GM21786 (cell line): ENCODE measurements at regions not wholly inside any gene's neighbourhood (a gene's known extent, or its start where the extent isn't known, plus 50 kb on each side); places are given as distances from the start of the nearest gene placed in this dataset.

Experiments
- ATAC-seq: cut with Tn5 transposase; IDR thresholded peaks from one replicate; pipeline ENCODE4 v1.9.1; 2021; ENCODE audit not compliant: unreplicated experiment

DNA sequence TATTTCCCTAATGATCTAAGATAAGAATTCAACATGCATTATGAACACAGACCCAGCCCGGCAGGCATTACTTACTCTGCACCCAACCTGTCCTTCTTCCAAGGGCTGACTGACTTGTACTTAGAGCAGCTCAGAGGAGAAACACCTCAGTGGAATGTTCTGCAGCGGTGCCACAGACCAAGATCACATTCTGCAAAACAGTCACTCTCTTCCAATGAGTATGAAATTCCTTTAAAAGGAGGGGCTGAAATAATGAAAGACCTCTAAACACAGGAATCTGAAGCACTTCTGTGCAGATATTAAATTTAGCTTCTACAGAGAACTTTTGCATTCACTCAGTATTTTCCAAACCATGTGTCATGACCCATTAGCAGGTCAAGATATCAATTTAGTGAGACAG, 172.9 kb downstream of the ZDHHC21 start:
- ATAC-seq, result no peak

DNA sequence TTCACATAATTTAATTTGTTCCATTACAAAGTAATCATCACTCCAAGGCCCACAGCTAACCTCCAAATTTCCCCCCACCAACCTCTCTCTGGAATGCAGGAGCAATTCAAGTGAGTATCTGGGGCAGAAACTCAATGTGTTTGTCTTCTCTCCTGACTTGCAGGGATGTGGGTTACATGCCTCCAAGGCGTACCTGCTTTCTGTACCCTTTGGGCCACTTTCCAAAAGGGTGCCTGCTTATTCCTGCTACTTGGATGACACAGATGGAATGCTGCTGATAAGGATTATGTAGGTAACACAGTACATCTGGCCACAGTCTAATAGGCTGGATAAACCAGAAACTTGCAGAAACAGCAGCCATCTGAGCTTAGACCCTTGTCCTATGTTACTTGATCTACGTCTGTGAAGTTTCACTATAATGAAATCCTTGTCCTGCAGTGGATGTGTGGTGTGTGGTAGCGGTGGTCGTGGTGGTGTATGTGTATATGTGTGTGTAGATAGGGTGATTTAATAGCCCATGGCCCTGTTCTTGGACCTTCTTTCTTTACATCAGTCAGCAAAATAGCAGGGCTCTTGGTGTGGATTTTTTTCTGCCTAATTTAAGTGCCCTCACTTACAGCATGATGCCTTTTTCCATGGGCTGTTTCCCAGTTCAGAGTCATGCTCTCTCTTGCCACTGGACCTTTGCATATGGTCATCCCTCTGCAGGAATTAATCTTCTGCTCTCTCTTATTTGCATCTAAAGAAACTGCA, 175.9 kb downstream of the ZDHHC21 start:
- no peak for ATAC-seq

DNA sequence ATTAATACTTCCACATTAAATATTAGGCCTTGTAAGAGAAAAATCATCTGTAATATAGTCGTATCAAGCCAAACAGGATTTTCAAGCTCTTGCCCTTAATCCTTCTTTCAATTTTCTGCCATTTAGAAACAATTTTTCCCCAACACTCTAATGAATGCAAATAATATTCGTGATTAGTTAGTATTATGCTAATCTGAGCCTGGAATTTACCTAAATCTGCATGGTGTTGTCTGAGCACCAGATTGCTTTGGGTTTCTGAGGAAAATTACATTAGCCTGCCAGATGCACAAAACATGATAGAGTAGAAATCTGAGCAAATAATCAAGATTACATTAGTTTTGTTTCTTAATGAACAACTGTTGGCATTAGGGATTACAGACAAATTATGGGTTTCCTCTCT, 176.6 kb downstream of the ZDHHC21 start:
- no peak for ATAC-seq

DNA sequence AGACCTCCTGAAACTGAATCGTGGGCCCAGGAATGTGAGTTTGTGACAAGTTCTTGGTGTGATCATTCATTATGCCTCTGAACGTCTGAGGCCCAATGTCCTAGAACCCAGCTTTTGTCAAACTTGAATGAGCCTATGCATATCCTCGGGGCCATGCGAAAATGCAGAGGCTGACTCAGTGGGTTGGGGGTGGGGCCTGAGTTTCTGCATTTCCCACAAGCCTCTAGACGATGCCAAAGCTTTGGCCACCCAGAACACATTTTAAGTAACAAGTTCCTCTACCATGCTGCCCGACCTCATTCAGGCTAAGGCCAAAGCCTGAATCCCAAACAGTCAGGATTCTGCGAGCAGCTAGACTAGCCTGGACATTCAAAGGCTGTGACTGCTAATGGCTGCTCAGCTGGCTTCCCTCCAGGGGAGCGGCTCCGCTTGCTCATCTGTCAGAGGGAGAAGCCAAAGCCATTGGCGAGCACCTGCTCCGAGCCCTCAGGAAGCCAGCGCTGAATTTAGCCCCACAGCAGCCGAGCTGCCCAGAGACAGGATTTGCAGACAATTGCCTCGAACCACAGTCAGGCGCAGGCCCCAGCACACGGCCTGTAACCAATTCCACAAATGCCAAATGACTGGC, 177.5 kb downstream of the ZDHHC21 start:
- ATAC-seq, result no peak

DNA sequence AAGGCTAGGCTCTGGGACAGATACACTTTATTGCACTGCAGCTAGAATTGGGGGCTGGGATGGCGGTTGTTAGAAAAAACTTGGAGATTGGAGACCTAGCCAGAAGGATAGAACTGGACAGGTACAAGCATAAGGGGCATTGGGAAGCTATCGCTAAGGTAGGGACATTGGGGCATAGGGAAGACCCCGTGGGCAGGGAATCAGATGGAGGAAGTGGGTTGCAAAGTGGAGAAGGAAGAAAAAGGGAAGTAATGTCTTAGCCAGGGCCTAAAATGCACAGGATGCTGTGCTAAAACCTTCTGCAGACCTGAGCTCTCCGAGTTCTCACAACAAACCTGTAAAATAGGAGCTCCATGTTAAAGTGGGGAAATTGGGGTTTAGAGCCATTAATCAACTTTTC, 178.2 kb downstream of the ZDHHC21 start:
- ATAC-seq, result no peak

DNA sequence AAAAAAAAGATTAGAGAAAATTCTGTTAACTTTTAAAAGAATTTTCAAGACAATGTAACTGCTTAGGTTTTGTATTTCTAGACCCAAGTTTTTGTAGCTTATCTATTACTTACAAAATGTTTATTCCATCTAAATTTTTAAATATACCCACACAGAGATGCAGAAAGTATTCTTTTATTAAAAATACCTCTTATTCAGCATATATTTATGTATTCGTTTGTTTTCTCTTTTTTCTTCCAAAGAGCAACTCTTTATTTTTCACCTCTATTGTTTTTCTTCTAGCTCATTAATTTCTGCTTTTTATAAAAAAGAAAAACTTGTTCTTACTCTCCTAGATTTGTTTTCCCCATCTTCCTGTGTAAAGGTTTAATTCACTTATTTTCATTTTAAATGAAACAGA, 180.3 kb downstream of the ZDHHC21 start:
- no peak for ATAC-seq

DNA sequence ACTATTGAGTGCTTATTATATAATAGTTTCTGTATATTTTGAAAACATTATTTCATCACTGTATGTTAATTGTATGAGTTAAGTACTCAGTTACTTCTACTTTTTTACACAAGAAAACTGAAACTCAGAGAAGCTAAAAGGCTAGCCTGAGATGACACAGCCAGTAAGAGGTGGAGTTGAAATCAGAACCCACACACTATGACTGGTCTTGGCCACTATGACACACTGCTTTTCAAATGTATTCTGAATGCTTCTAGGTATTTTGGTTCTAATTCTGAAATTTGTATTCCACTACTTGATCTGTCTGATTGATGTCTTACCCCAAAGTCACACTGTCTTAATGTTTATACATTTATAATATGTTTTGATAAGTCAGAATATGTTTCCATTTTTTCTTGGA, 181.8 kb downstream of the ZDHHC21 start:
- ATAC-seq, result peak; percentile 50

DNA sequence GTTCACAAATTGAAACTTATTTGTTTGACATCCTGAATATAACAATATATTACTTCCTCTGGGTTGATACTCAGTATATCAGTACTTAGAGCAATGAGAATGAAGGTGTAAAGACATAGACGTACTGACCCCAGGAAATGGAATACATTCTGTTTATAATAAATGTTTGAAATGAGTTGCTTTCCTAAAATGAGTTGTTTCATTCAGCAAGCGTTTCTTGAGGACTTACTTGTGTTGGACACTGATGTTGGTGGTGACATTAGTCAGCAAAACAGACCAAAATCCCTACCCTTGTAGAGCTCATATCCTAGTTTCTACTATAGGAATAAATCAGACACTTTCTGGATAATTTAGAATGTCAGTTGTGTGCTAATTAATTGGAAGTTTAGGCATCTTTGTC, 184.3 kb downstream of the ZDHHC21 start:
- ATAC-seq, result no peak

DNA sequence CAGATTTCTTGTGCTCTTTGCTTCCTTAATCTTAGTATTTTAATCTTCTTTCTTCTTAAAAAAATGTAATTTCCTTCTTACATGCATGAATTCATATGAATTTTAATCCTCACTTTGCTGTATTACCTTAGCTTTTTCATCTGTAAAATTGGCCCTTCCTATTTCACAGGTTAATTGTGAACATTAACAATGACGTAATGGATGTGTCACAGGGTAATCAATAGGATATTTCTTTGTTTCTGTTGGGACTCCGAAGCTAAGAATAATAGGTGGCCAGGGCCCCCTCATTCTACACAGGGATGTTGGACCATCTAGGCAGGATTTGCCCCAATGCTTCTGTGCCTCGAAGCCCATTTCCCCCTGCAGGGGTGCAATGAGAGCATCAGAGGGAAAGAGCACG, 187.4 kb upstream of the NFIB start:
- ATAC-seq, result no peak

DNA sequence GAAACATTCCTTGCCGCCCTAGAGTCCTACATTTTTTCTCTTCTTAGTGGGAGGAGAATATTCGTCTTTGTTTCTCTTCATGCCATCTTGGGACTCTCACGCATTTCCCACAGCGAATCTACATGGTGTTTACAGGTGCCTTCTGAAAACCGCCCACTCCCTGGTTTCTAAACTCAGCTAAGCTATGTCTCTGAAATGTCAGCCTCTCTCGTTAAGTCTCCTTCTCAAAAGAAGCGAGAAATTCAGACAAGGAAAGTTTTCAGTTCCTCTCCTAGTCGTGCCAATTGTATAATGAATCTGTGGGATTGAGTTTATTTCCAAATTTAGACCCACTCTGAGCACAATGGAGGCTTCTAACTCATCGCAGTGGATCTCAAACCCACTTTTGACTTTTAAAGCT, 186.8 kb upstream of the NFIB start:
- no peak for ATAC-seq

DNA sequence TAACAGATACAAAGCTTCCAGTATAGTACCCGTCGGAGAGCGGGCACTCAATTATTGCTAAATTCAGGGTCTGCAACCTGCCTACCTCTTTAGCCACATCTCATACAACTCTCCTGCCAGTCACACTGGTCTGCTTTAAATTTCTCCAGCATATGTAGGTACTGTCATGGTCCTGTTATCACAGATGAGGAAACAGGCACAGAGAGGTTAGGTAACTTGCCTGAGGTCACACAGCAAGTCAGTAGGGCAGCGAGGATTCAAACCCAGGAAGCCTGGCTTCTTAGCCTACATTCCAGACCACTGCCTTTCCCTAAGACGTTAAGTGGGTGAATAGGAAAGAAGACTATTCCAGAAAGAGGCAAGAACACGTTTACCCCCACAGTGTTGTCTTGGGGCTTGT, 186.0 kb upstream of the NFIB start:
- ATAC-seq, result no peak

DNA sequence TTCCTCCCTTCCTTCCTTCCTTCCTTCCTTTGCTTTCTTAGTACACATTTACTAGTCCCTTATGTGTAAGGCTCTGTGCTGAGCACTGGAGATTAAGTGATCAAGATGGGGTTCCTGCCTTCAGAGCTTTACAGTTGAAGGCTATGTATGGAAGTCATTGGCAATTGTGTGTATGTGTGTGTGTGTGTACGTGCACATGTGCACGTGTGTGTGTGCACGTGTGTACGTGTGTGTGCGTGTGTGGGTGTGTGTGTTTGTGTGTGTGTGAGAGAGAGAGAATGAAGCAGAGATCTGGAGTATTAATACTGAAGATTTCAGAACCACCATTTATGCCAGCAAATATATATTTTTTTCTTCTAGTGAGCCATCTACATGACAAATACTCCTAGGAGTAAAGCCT, 184.9 kb upstream of the NFIB start:
- ATAC-seq, result no peak

DNA sequence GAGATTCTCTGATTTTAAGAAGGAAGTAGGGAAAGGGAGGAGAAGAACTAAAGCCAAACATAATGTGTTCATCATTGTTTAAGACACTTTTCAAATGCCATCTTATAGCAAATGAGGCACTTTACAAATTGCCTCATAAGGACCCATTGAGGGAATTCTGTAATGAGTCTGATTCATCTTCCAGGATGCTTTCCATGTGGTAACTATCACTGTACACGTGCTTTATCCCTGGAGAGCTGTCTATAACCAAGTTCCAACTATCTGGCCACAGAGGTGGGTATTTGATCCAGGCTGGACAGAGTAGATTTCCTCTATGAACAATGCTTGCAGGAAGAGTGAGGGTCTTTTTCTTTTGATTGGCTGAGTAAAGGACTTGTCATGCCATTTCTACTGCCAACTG, 183.5 kb upstream of the NFIB start:
- no peak for ATAC-seq

DNA sequence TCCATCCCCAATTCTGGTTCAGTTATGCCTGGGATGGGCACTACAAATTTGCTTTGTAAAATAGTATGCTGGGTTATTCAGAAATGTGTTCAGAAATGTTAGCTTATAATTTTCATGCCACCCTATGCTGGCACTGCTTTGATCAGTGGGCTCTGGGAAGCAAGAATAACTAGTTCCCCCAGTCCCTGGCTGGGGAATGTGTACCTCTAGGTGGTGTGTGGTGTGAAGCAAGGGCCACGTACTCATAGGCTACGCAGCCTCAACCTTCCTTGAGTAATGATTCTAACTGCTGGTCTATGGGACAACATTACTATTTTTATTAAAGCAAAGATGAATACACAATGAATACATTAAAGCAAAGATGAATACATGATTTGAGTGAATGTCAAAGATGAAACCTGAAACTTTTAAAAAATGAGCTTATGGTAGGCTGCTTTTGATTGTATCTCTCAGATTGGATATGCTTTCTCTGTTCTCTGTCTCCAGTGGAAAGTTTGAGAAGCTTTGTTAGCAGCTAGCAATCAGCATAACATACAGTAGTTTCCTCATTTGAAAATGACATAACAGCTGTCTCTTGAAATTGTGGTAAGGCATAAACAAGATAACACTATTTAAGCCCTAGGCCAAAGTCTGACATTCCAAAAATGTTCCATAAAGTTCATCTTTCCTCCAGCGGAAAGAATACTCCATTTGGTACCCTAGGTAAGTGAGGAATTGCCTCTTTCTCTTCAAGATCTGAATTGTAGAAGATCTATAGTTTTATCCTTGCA, 174.7 kb upstream of the NFIB start:
- ATAC-seq, result no peak

DNA sequence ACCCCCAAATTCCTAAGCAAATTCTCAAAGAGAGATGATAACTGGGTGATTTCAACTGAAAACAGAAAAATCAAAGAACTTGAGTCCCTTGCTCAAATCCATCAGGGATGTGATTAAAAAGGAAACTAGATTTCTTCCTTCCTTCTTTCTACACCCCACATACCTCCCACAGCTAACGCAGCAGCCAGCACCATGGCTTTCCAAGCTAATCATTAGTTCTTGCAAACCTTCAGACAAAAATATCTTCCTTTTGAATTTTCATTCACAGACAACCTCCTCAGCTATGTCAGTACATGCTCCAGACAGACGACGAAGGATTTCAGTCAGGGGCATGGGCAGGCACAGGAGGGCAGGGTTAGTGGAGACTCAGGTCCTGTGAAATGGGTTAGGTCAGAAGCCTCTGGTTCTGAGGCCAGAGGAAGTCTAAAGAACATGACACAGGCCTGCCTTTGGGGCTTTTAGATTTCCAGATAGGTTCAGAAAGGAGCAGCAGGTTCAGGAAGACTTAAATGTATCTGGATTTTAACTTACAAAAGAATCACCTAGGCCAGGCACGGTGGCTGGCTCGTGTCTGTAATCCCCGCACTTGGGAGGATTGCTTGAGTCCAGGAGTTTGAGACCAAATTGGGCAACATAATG, 173.7 kb upstream of the NFIB start:
- ATAC-seq, result no peak

DNA sequence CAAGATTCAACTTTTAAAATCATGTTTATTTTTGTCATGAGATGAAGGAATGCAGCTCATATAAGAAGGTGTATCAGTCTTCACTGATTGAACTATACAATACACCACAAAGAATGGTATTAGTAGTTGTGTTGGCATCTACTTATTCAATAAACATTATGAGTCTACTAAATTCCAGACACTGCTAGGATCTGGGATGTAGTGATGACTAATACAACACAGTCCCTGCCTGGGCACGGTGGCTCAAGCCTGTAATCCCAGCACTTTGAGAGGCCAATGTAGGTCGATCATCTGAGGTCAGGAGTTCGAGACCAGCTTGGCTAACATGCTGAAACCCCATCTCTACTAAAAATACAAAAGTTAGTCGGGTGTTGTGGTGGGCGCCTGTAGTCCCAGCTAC, 171.4 kb upstream of the NFIB start:
- no peak for ATAC-seq

DNA sequence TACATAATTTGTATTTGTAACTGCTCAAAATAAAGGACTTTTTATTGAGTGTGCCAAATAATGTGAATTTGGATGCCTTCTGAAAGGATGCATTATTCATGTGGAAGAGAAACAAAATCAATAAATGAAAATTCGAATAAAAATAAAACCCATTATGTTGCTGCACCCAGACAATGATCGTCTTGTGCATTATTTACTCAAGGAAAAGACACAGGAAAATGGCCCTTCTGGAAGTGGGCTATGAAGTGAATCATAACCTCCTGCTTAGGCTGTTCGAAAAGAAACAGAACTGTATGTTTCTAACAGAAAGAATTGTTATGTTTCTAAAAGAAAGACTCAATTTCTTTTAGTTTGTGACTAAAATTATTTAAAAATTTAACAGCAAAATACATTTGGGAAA, 168.9 kb upstream of the NFIB start:
- no peak for ATAC-seq

DNA sequence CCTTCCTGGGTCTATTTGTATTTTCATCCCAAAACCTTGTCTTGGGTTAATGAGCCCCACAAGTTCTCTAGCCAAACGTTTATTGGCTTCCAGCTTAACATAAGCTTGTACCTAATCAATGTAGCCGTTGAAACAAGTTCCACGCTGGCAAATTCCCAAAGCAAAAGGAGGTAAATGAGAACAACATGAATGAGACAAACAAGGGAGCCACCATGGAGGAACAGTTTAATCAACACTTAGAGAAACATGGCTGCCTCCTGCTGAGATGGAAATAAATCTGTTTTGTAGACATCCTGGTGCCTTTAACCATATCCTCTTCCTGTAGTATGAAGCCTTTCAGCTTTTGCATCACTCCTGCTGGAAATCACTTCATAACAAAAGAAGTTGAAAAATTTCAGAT, 166.6 kb upstream of the NFIB start:
- ATAC-seq, result no peak

DNA sequence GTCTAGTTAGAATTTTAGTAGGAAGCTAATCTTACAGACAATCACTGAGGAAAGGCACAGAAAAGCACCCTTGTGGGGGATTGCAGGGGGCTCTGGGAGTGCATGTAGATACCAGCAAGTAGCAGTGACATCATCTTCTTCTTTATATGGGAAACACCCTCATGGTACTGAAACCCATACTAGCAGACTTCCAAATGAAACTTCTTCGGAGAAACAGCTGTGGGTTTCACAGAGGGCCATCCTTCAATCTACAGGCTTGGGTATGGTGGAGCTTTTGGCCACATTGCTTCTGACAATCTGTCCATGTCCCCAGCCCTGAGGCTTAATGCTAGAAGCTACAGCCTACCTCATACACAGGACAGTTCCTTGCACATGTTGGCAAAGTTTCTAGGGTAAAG, 165.2 kb upstream of the NFIB start:
- ATAC-seq, result no peak

DNA sequence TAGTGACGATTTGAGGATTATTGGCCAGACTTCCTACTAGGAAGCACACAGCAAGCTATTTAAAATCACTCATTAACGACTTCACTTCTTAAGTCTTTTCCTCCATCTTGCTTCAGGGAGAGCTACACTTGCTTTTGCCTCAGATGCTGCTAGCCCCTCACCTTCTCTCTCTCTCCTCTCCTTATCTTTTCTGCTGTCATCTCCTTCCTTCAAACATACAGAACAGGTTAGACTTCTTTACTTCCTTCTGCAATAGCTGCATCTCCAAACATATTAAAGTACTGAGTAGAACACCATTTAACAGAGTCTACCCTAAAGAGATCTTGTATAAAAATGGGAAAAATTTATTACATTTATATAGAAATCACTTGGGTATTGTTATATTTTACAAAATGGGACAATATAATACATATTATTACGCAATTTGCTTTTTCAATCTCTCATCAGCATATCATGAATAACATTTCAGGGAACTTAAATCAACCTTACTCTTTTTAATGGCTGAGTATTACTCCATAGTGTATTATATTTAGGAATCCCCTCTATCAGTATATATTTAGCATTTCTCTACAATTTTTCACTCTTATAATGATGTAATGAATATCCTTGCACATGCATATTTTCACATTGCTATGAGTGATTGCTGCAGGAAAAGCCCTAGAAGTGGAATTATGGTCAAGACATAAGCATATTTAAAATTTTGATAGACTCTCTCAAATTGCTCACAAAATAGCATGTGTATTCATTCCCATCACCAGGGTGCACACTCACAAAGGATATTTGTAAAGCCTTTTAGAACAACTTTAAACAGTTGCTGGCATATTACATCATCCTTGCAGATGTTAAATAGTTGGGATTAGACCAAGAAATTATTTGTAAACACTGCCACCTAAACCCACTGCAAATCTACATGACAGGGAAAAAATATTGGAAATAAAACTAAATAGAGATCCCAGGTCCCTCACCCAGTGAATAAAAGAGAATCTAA, 164.5 kb upstream of the NFIB start:
- ATAC-seq, result no peak

DNA sequence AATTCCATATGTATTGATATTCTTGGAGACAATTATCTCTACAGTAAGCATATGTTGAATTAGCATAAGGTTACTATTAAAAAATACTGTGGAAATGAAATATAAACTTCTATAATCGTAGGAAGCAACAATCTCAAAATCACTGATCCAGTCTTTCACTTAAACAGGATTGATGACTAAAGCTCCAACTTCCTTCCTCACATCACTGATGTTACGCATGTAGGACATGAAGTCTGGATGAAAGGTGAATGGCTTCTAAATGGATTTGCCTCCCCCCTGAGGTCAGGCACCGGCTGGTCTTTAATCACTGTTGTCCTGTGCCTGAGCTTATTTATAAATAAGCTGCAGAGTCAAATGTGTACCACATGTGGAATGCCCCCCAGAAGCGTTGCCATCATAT, 157.1 kb upstream of the NFIB start:
- no peak for ATAC-seq
